GM13977 (cell line): ENCODE measurements at regions not wholly inside any gene's neighbourhood (a gene's known extent, or its start where the extent isn't known, plus 50 kb on each side); places are given as distances from the start of the nearest gene placed in this dataset.

Experiments used
- DNase-seq: peaks from one replicate; pipeline ENCODE4 v3.0.0; 2012; ENCODE audit warnings: low spot score
- CTCF ChIP-seq: IDR thresholded peaks from 2 replicates; pipeline ENCODE4 v1.5.1; 2012; ENCODE audit warnings: mild to moderate bottlenecking, control low read depth; ENCODE audit not compliant: insufficient read depth; ENCODE audit errors: extremely low read depth, missing control alignments
- in situ Hi-C: fragments of 300-500 bp; cut with MboI; formaldehyde crosslinking; loops from one replicate; pipeline ENCODE4 v1.12.0; 2022; ENCODE audit warnings: low sequenced_read_pairs, low pct_unique_long_range_greater_than_20kb, mixed read lengths, inconsistent platforms; ENCODE audit not compliant: unreplicated experiment

GRCh38 chr1:88375977-88376376, 308.1 kb upstream of the PKN2 start:
- in situ Hi-C loops: no loop called here
- DNase-seq: no peak
- TF ChIP-seq CTCF: no peak

GRCh38 chr1:88376421-88376820, 307.7 kb upstream of the PKN2 start:
- in situ Hi-C loops: no loop called here
- no peak for TF ChIP-seq CTCF
- no peak for DNase-seq

- DNase-seq: no peak
- in situ Hi-C loops: no loop called here
- TF ChIP-seq CTCF: no peak
Measured at GRCh38 chr1:88378560-88378959, 305.5 kb upstream of the PKN2 start.

- TF ChIP-seq CTCF: no peak
- no peak for DNase-seq
- in situ Hi-C loops: no loop called here
Measured at GRCh38 chr1:88394958-88395357, 289.1 kb upstream of the PKN2 start.

GRCh38 chr1:88398338-88398737, 285.7 kb upstream of the PKN2 start:
- in situ Hi-C loops: no loop called here

GRCh38 chr1:88399690-88400089, 284.4 kb upstream of the PKN2 start:
- no peak for DNase-seq
- no peak for TF ChIP-seq CTCF
- in situ Hi-C loops: no loop called here

More at GRCh38 chr1:88398338-88398737, 285.7 kb upstream of the PKN2 start:
- no peak for DNase-seq
- no peak for TF ChIP-seq CTCF

GRCh38 chr1:88401313-88401712, 282.8 kb upstream of the PKN2 start:
- in situ Hi-C loops: no loop called here
- peak; percentile 43 for DNase-seq
- TF ChIP-seq CTCF: no peak
